Stimulated activated CD4-positive, alpha-beta T cell treated with anti-CD3 and anti-CD28 coated beads, Interleukin-12 subunit alpha, Interleukin-12 subunit beta, amount 100 ng/mL, for 4 hours (primary cell): ENCODE measurements at regions not wholly inside any gene's neighbourhood (a gene's known extent, or its start where the extent isn't known, plus 50 kb on each side); places are given as distances from the start of the nearest gene placed in this dataset.

Source experiments
- DNase-seq: peaks from one replicate; pipeline ENCODE4 v3.0.0-alpha.2; 2020

- no peak for DNase-seq
These were observed 411.9 kb upstream of the SPTLC3 start for GRCh38 chr20:12596863-12597262.

DNA sequence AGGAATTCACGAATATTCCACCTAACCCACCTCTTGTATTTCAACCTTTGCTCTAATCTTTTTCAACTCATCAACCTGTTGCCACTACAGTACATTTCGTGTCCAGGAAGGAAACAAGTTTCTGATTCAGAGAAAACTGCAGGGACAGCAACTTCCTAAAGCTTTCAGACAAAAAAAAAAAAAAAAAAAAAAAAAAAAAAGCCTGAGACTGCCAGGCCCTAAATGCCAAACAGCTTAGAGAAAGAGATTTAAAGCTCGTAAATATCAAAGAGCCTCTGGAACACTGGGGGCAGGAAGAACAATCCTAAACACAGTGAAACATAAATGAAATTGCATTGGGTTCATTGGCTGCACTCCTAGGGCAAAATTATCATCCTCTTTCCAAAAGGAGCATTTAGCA is 411.2 kb upstream of the SPTLC3 start:
- no peak for DNase-seq

DNA sequence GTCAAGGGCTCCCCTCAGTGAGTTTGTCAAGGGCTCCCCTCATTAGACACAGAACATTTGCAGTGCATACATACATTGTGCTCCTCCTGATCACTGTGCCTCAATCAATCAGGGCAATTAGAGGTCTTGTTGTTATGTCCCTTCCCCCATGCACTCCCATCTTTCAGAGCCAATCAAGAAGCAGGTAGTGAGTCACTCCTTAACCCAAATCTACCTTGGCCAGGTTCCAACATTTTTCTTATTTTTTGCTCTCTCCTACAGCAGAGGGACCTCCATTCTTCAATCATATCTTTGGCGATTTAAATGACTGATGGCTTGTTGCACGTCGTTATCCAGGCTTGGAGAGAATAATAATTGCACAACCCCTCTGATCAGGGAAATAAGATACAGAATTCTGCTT is 409.9 kb upstream of the SPTLC3 start:
- no peak for DNase-seq

- no peak for DNase-seq
These were observed 409.3 kb upstream of the SPTLC3 start for GRCh38 chr20:12599494-12599893.

GRCh38 chr20:12605751-12606150 is 403.0 kb upstream of the SPTLC3 start:
- DNase-seq = no peak

DNA sequence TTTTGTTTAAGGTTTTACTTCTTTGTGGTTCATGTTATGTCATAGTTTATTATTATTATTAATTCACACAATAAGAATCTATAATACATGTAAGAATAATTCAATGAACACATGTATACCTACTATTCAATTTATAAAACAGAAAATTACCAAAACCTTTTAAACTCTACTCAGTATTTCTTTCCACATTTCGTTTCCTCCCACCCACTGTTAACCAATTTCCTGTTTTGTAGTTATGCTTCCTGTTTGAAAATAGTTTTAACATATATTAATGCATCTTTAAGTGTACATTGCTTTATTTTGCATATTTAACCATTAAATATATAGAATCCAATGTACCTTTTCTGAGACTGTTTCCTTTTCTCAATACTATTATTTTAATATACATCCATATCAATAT is 397.9 kb upstream of the SPTLC3 start:
- DNase-seq = no peak

GRCh38 chr20:12614764-12615163 is 394.0 kb upstream of the SPTLC3 start:
- DNase-seq = no peak

- DNase-seq = no peak
These were observed 391.7 kb upstream of the SPTLC3 start for GRCh38 chr20:12617076-12617475.

GRCh38 chr20:12623870-12624269 is 384.9 kb upstream of the SPTLC3 start:
- no peak for DNase-seq

DNA sequence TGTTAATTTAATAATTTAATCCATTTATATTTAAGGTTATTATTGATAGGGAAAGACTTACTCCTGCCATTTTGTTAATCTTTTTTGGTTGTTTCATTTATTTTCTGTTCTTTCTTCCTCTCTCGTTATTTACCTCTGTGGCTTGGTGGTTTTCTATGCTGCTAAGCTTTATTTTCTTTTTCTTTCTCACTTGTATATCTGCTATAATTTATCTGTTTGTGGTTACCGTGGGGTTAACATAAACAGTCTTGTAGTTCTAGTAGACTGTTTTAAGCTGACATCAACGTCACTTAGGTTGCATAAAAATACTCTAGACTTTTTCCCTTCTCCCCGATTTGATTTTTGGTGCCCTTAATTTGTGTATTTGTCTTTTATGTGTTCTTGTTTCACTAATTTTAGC is 381.3 kb upstream of the SPTLC3 start:
- no peak for DNase-seq

DNA sequence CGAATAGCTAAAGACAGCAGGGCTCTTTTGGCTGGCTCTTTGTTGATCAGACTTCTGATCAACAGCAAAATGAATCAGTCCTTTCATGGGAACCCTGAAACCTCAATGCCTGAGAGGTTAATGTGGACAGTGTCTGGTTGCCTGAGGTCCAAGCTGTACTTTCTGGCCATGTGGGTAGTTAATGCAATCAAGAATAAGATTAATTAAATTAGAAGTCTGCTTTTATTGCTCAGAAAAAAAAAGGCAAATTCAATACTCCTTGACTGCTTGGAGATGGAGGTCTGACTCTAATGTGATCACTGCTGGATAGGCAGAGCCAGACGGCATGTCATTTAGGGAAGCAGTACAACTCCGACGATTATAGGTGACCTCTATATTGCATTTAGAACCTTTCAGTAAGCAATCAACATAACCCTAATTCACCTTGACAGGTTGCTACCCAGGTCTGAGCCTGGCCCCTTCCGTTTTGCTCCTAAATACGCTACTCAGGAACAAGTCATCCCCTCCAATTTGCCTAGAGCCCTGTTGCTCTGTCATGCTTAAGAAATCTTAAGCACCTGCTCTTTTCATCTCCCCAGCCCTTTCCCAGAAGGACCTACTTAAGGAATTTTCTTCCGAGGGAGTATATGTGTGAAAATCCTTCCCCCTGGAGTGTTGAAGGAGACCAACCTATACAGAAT is 370.0 kb upstream of the SPTLC3 start:
- DNase-seq = no peak

DNA sequence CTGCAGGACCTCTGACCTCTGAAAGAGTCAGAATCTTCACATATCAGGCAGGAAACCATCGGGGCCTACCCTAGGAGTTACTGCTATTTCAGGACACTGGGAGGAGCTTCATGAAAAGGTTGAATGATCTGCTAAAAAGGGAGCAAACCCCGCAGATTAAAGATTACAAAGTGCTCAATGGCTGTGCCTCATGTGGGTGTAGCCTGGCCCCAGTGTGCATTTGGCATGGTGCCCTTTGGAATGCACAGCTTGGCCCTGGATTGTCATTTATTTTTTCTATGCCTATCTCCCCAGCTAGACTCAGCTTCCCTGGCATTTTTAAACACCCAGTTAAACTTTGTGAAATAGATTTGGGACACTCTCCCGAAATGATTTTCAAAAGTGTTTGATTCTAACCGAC is 368.5 kb upstream of the SPTLC3 start:
- no peak for DNase-seq

DNA sequence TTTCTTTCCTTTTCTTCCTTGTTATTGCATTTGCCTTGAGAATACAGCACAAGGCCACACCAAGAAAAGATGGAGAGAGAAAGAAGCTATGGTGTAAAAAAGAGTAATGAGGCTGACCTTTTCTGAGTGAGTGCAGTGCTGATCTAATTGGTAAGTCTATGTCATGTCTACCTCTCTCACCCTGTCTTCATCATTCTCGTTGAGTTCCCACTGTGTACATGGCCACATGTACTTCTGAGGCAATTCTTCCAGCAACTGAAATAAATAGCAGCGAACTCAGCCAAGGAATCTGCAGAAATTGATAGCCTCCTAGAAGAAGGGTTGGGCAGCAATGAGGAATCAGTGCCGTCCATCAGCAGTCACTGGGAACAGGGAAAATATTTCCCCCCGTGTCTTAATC is 367.2 kb upstream of the SPTLC3 start:
- DNase-seq = no peak

DNA sequence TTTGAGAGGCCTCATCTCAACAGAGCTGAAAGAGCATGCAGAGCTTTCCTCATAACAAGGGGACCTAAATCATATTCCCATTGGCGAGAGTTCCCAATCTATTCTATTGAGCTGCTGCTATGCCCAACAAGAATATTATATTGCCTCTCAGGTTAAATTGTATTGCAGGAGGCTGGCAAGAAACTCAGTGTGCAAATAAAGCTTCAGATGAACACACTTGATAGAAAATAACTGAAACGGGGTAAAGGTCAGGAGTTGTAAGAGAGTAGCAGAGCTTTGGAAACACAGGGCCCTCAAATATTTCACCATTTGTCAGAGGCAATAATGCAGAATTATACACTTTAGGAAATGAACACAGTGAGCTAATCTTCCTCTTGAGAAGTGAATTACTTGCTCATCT is 364.3 kb upstream of the SPTLC3 start:
- DNase-seq = no peak

- no peak for DNase-seq
These were observed 359.5 kb upstream of the SPTLC3 start for GRCh38 chr20:12649234-12649633.

DNA sequence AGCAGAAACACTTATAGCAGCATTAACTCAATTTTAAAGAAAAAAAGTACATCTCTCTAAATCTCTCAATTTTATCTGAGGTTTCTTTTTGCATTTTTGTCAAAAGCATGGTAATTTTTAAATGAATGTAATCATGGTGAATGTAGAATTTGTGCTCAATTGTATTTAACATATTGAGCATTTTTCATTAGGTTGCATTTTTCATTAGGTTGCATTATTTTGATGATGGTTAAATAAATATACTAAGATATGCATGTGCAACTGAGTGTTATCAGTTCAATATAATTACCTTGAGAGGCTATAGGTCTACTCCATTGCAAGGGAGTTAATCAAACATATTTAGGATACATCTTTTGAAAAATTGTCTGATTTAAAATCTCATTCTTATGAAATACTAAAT is 355.1 kb upstream of the SPTLC3 start:
- DNase-seq = no peak

- no peak for DNase-seq
These were observed 348.8 kb upstream of the SPTLC3 start for GRCh38 chr20:12659942-12660341.

GRCh38 chr20:12660918-12661317 is 347.9 kb upstream of the SPTLC3 start:
- DNase-seq = no peak

DNA sequence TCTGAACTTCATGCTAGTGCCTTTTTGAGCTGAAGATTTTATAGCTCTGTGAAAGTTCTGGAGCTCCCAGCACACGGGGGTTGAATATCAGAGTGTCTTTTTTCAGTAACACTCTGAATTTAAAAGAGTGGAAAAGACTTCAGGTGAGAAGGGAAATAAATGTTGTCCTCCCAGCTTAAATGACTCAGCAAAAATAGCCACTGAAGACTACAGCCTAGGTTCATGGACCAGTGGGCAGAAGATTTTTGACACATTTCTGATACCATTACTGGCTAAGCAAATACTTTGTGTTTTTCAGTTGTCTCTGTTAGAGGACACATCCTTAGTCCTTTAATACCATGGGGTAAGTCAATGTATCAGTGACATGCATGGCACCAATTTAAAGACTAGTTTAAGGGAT is 338.5 kb upstream of the SPTLC3 start:
- no peak for DNase-seq

- DNase-seq = no peak
These were observed 335.4 kb upstream of the SPTLC3 start for GRCh38 chr20:12673352-12673751.

GRCh38 chr20:12677925-12678324 is 330.8 kb upstream of the SPTLC3 start:
- no peak for DNase-seq

GRCh38 chr20:12679447-12679846 is 329.3 kb upstream of the SPTLC3 start:
- DNase-seq = no peak

GRCh38 chr20:12682613-12683012 is 326.2 kb upstream of the SPTLC3 start:
- no peak for DNase-seq

DNA sequence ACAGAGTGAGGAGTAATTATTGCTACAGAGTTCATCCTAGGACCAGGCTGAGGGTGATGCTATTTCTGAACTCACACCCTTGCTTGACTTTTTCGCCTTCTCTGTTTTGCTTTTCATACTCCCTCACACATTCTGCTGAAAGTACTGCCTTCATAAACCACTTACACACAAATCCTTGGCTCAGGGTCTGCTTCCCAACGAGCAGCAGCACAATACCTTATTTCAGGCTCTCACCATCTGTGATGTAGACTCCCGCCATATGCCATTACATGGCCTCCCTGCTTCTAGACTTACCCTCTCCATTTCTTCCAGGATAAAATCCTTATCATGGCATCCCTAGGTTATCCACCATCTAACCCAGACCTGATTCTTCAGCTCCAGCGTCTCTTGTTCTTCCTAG is 321.3 kb upstream of the SPTLC3 start:
- no peak for DNase-seq

GRCh38 chr20:12695937-12696336 is 312.8 kb upstream of the SPTLC3 start:
- DNase-seq = no peak

DNA sequence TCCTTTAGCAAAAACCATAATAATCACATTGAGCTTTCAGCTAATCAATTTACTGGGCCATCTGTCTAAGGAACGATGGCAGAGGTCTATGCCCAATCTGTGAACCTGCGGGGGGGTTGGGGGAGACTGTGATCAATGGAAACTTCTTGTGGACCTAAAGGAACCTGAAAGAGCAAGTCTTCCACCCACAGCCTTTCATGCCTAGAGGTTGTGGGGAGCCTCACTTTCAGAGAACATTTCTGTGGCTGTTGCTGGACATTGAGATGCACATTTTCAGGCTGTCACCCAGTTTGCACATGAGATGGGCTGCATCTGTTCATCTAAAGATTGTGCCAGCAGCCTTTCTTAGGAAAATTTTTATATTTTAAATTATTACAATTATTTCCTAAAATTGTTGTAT is 310.0 kb upstream of the SPTLC3 start:
- no peak for DNase-seq
